Peyer's patch (tissue), 4 donors: ENCODE measurements at regions not wholly inside any gene's neighbourhood (a gene's known extent, or its start where the extent isn't known, plus 50 kb on each side); places are given as distances from the start of the nearest gene placed in this dataset.

ENCODE experiments used
- CTCF ChIP-seq, 6 experiments: fragments of 450-650 bp in 4 of 6; fragments of 200-600 bp in 2 of 6; sonication (generic) in 1 of 6; IDR thresholded peaks; one replicate each; pipeline ENCODE4 v1.5.1; 2017 to 2019; ENCODE audit warnings: antibody characterized with exemption in 6 of 6, mild to moderate bottlenecking in 3 of 6, moderate library complexity in 1 of 6
- POLR2A ChIP-seq, 2 donors: fragments of 450-650 bp; IDR thresholded peaks; one replicate each; pipeline ENCODE4 v1.5.1; 2017; ENCODE audit warnings: antibody characterized with exemption in 2 of 2, mild to moderate bottlenecking in 2 of 2, moderate library complexity in 2 of 2

GRCh38 chr12:86838711-86839110, 582.5 kb upstream of the MGAT4C start:
- no peak for TF ChIP-seq CTCF (IDR thresholded peaks at IDR 0.05)
- no peak for TF ChIP-seq POLR2A (IDR thresholded peaks at IDR 0.05)
